Suprapubic skin (tissue), 4 donors: ENCODE measurements at regions not wholly inside any gene's neighbourhood (a gene's known extent, or its start where the extent isn't known, plus 50 kb on each side); places are given as distances from the start of the nearest gene placed in this dataset.

Experiments used
- DNase-seq, 2 donors: peaks; one replicate each; pipeline ENCODE4 v3.0.0-alpha.2; 2019; ENCODE audit warnings: low spot score in 2 of 2
- H3K27ac ChIP-seq: fragments of 200-600 bp; sonication (generic); one replicate; pipeline ENCODE4 v1.5.1; 2019
- H3K27me3 ChIP-seq: fragments of 200-600 bp; sonication (generic); one replicate; pipeline ENCODE4 v1.5.1; 2019
- H3K36me3 ChIP-seq: fragments of 200-600 bp; sonication (generic); one replicate; pipeline ENCODE4 v1.5.1; 2019
- H3K4me1 ChIP-seq: fragments of 200-600 bp; sonication (generic); one replicate; pipeline ENCODE4 v1.5.1; 2019
- H3K4me3 ChIP-seq: fragments of 200-600 bp; sonication (generic); one replicate; pipeline ENCODE4 v1.5.1; 2019; ENCODE audit warnings: mild to moderate bottlenecking
- H3K9me3 ChIP-seq: fragments of 200-600 bp; sonication (generic); one replicate; pipeline ENCODE4 v1.5.1; 2019
- CTCF ChIP-seq, 2 donors: fragments of 200-600 bp in 1 of 2; fragments of 450-650 bp in 1 of 2; sonication (generic) in 1 of 2; IDR thresholded peaks; one replicate each; pipeline ENCODE4 v1.5.1; 2016 to 2019; ENCODE audit warnings: antibody characterized with exemption in 2 of 2, mild to moderate bottlenecking in 1 of 2, moderate library complexity in 1 of 2
- EP300 ChIP-seq: sonication (generic); formaldehyde crosslinking; IDR thresholded peaks from one replicate; pipeline ENCODE4 v1.6.1; 2017; ENCODE audit warnings: antibody characterized with exemption
- POLR2A ChIP-seq, 2 donors: fragments of 450-650 bp; IDR thresholded peaks; one replicate each; pipeline ENCODE4 v1.6.1; 2017; ENCODE audit warnings: antibody characterized with exemption in 2 of 2, mild to moderate bottlenecking in 2 of 2, moderate library complexity in 2 of 2
- POLR2AphosphoS5 ChIP-seq, 3 donors: sonication (generic); formaldehyde crosslinking; IDR thresholded peaks; one replicate each; pipeline ENCODE4 v1.6.1; 2017; ENCODE audit warnings: antibody characterized with exemption in 3 of 3
- WGBS: methylation state at CpG from one replicate; pipeline ENCODE4 v1.1.5; 2018; 5-methylcytosine and 5-hydroxymethylcytosine counted together

GRCh38 chr3:116552246-116552645 lies 107.0 kb upstream of the LSAMP start:
- Histone ChIP-seq H3K4me1 (no peaks in the 10 kb centered on the region), H3K4me3 (no peak overlapping the region), H3K27ac (no peak overlapping the region), H3K27me3 (no peaks in the 10 kb centered on the region), H3K36me3 (no peaks in the 10 kb centered on the region), H3K9me3 (no peaks in the 10 kb centered on the region)
- no peak for DNase-seq
- TF ChIP-seq CTCF (IDR thresholded peaks at IDR 0.05), result no peak
- no peak for TF ChIP-seq POLR2AphosphoS5 (IDR thresholded peaks at IDR 0.05)
- TF ChIP-seq EP300, result no peak
- TF ChIP-seq POLR2A (IDR thresholded peaks at IDR 0.05), result no peak
- WGBS, result 4% methylated on average over 1 of the region's 1 CpG

GRCh38 chr3:116553355-116553754 lies 108.1 kb upstream of the LSAMP start:
- DNase-seq, result no peak
- no peaks in the 10 kb centered on the region for H3K4me1 ChIP-seq
- H3K4me3 ChIP-seq, result no peak overlapping the region
- H3K9me3 ChIP-seq, result no peaks in the 10 kb centered on the region
- no peak overlapping the region for H3K27ac ChIP-seq
- WGBS, result 46% methylated on average over 2 of the region's 2 CpGs
- no peaks in the 10 kb centered on the region for H3K36me3 ChIP-seq
- H3K27me3 ChIP-seq, result no peaks in the 10 kb centered on the region
- no peak for TF ChIP-seq POLR2A (IDR thresholded peaks at IDR 0.05)
- no peak for TF ChIP-seq CTCF (IDR thresholded peaks at IDR 0.05)
- no peak for TF ChIP-seq EP300
- no peak for TF ChIP-seq POLR2AphosphoS5 (IDR thresholded peaks at IDR 0.05)

- no peak for DNase-seq
- H3K4me1 ChIP-seq, result no peaks in the 10 kb centered on the region
- H3K36me3 ChIP-seq, result no peaks in the 10 kb centered on the region
- H3K27ac ChIP-seq, result no peak overlapping the region
- H3K4me3 ChIP-seq, result no peak overlapping the region
- no peak for TF ChIP-seq POLR2A (IDR thresholded peaks at IDR 0.05)
- no peak for TF ChIP-seq EP300
- TF ChIP-seq POLR2AphosphoS5 (IDR thresholded peaks at IDR 0.05), result no peak
- TF ChIP-seq CTCF (IDR thresholded peaks at IDR 0.05), result no peak
- no peaks in the 10 kb centered on the region for H3K27me3 ChIP-seq
- H3K9me3 ChIP-seq, result no peaks in the 10 kb centered on the region
- 59% methylated on average over 3 of the region's 3 CpGs for WGBS
Observed at GRCh38 chr3:116561529-116561928, 116.2 kb upstream of the LSAMP start.

- DNase-seq, result no peak
- Histone ChIP-seq H3K9me3 (no peaks in the 10 kb centered on the region), H3K27ac (no peak overlapping the region), H3K36me3 (no peaks in the 10 kb centered on the region), H3K4me3 (no peak overlapping the region), H3K27me3 (no peaks in the 10 kb centered on the region), H3K4me1 (no peaks in the 10 kb centered on the region)
- WGBS, result 43% methylated on average over 2 of the region's 2 CpGs
- TF ChIP-seq POLR2AphosphoS5 (IDR thresholded peaks at IDR 0.05) (no peak), CTCF (IDR thresholded peaks at IDR 0.05) (no peak), EP300 (no peak), POLR2A (IDR thresholded peaks at IDR 0.05) (no peak)
Observed at GRCh38 chr3:116563351-116563750, 118.1 kb upstream of the LSAMP start.

GRCh38 chr3:116566478-116566960 lies 121.2 kb upstream of the LSAMP start:
- Histone ChIP-seq H3K27ac (no peak overlapping the region), H3K9me3 (no peaks in the 10 kb centered on the region), H3K27me3 (no peaks in the 10 kb centered on the region), H3K4me1 (no peaks in the 10 kb centered on the region), H3K4me3 (no peak overlapping the region), H3K36me3 (no peaks in the 10 kb centered on the region)
- no peak for DNase-seq
- no peak for TF ChIP-seq POLR2AphosphoS5 (IDR thresholded peaks at IDR 0.05)

- Histone ChIP-seq H3K36me3 (no peaks in the 10 kb centered on the region), H3K4me1 (no peaks in the 10 kb centered on the region), H3K27ac (no peak overlapping the region), H3K27me3 (no peaks in the 10 kb centered on the region), H3K4me3 (no peak overlapping the region), H3K9me3 (no peaks in the 10 kb centered on the region)
- DNase-seq, result no peak
- TF ChIP-seq CTCF (IDR thresholded peaks at IDR 0.05) (no peak), EP300 (no peak), POLR2AphosphoS5 (IDR thresholded peaks at IDR 0.05) (no peak), POLR2A (IDR thresholded peaks at IDR 0.05) (no peak)
- 44% methylated on average over 1 of the region's 1 CpG for WGBS
Observed at GRCh38 chr3:116569611-116570010, 124.3 kb upstream of the LSAMP start.
